Amygdala (tissue), 56 donors: ENCODE measurements at regions not wholly inside any gene's neighbourhood (a gene's known extent, or its start where the extent isn't known, plus 50 kb on each side); places are given as distances from the start of the nearest gene placed in this dataset.
"Not testable (repeated sequence)": the region's sequence is repeated elsewhere in the genome, so short reads cannot be mapped to it uniquely, and the experiment has no call there.

ENCODE experiments used
- DNase-seq, 56 donors: peaks; one replicate each; lab custom pipeline; 2025; lab: John Stamatoyannopoulos, UW

DNA sequence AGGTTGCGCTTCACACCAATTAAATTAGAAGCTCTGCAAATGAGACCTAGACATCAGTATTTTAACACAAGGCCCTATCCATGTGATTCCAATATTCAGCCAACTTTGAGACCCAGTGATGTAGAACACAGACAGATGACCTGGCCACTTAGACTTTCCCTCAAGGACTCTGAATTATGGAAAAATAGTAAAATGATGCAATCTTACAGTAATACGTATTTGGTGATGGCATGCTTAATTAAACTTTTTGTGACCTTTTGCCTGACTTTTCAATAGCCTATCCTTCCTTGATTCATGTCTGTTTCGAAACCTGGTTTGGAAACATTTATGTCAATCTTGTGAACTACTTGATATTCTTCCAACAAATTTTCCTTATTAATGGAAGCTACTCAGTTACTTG is 521.2 kb downstream of the KCNA4 start:
- no peak for DNase-seq

DNA sequence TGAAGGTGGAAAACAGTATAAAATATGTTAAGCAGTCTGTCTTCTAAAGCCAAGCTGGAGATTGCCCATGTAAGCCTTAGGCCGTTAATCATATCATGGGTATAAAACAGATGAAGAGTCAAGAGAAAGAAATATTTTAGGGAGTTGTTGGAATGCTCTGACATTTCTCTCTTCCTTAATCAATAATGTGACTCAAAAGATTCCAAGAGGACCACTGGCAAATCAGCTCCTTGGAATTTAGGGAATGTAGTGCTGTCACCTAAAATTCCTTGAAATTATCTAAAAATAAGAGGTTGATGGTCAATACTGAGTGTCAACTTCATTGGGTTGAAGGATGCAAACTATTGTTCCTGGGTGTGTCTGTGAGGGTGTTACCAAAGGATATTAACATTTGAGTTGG is 525.9 kb downstream of the KCNA4 start:
- no peak for DNase-seq

DNA sequence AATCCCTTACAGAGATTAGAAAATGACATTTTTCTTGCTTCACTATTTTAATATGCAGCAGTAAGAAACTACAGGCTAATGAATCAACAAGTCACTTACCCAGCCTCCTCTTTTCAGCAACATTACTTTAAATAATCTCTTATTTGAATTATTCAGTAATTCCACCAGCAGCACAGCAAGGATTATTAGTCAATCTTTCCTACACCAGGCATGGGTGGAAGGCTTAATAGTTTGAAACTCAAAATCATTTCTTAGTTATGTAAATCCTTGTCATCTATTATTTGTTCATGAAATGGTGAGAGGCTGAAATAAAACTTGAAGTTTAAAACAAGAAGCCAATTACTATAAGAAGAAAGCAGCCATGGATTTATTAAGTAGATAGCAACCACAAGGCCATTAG is 530.5 kb downstream of the KCNA4 start:
- no peak for DNase-seq

DNA sequence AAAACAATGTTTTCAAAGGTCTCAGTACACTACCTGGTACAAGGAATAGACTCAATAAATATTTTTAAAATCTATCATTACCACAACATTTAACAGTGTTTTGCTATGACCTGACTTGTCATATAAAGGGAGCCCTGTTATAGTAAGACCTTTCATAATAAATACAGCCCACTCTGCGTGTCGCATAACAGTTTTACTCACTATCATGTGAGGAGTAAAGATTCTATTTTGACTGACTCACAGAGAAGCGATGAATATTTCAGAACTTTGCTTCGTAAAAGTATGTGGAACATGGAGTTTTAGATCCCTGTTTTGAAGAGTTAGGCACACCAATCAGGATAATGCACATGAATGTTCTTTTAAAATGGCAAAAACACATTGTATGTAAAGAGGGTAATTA is 531.2 kb downstream of the KCNA4 start:
- no peak for DNase-seq

DNA sequence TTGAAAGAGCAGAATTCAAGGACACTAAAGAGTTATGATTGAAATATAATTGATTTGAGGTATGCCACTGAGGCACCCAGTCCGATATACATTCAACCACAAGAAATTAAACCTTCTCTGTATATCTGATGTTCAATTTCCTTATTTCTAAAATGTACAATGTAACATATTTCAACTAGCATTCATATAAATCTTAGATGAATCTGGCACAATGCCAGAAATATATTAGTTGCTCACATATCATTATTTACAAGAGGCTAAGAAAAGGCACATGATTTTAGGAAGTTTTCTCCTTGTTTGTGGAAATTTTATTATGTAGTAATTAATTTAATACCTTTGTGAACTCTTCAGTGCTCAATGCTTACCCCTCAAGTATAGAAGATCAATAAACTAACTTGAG is 532.3 kb downstream of the KCNA4 start:
- DNase-seq = no peak

DNA sequence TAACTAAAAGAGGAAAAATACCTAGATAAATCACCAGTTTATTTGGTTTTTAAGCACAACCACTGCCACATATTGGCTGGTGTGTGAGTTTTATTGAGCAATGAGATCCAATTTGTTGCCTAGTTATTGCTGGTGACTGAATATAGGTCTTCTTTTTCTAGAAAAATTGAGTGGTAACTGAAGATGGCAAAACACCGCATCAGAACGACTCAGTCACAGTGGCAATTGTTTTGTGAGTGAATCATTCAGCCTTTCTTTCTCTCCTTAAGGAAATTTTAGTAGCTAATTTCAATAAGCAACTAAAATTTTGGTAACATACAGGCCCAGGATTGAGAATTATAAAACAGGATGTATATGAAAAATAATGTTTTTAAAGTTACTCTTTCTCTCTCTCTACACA is 533.0 kb downstream of the KCNA4 start:
- DNase-seq = no peak

DNA sequence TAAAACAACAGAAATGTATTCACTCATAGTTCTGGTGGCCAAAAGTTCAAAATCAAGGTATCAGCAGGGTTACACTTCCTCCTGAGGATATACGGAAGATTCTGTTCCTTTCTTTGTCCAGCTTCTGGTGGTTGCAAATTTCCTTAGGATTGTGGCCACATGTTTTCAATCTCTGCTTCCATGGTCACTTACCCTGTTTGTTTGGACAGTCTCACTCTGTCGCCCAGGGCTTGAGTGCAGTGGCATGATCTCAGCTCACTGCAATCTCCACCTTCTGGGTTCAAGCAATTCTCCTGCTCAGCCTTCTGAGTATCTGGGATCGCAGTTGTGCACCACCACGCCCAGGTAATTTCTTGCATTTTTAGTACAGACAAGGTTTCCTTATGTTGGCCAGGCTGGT is 534.3 kb downstream of the KCNA4 start:
- DNase-seq = no peak

DNA sequence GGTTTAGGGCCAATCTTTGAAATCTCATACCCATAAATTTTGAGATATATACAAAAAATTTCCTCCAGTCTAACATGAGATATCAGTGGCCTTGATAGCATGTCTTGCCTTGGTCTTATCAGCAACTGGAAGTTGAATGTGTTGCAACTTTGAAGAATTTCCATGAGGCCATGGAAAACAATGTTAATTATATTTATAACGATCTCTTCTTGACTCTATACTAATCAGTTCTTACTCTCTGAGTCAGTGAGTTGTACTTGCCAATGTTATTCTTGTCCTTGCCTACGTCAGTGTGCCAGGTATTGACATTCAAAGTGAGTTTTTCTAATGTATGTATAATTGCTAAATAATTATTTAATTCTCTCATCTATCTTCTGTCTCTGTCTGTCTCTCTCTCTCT is 535.1 kb downstream of the KCNA4 start:
- DNase-seq = no peak

DNA sequence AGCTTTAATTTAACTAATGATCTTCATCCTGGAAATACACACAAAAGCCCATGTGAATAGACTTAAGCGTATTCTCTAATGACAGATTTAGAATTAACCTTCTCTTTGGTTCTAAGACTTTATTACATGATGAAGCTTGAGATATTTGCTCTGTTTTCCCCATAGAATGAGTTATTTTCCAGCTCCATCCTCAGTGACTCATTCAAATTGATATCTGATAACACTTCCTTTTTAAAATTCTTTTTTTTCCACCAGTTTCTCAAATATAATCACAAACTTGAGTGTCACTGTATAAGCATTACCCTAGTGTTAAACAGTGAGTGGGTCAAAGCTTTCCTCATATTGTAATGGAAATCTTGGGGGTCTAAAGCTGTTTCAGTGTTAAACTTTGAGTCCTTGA is 535.8 kb downstream of the KCNA4 start:
- DNase-seq = no peak

DNA sequence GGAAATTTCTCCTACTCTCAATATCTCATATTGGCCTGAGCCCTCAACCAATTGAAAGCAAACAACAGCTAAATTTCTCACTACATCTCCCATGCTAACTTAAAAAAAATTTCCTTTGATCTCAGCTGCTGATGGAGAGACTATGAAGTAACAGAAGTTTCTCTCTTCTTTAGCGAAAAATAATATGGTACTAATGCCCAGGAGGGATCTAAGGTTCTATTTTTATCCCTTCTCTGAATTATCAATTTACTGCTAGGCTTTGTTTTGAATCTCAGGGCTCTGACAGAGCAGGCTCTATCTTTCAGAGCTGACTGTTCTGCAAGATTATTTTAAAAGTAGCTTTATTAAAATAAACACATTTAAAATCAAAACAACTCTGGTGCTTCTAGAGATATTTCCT is 558.6 kb downstream of the KCNA4 start:
- no peak for DNase-seq

DNA sequence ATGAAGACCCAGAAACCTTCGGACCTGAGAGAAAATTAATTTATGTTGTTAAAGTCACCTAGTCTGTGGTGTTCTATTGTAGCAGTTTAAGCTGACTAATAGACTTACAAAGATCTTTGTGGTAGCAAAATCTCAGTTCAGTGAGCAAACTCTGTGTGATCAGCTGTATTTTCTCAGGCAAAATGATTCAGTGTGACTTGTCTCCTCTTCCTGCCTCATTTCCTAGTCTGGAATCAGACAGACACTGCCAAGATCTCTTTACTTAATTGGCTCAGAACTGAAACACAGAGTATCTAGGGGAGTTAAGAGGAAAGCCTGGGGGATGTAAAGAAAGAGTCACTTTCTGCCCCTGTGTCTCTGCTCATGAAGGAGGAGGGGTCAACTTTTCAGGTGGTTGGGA is 564.7 kb downstream of the KCNA4 start:
- DNase-seq = no peak

DNA sequence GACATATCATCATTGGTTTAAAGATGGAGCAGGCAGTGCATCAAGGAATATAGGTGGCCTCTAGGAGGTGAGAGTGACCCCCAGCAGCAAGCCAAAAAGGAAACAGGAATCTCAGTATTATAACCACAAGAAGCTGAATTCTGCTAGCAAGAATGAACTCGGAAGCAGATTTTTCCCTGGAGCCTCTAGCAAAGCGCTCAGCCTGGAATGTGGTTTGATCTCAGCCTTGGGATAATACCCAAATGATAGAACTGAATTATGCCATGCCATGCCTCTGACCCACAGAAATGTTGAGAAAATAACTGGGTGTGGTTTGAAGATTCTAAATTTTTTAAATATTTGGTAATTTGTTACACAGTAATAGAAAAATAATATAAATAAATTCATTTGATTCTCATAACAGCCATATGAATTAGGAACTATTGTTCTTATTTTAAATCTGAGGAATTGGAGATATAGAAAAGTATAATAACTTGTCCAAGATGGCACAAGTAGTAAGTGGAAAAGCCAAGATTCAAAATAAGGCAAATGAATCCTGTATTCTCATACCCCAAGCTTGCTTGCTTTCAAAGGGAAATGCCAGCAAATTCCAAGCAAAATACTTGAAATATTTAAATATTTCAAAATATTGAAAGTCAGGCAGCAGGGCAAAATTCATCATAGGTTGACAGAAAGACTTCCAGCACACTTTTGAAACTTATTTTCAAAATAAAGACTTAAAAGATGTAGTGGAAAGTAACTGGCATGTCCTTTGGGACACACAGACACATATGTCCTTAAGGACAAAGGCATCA is 567.4 kb downstream of the KCNA4 start:
- DNase-seq = no peak

DNA sequence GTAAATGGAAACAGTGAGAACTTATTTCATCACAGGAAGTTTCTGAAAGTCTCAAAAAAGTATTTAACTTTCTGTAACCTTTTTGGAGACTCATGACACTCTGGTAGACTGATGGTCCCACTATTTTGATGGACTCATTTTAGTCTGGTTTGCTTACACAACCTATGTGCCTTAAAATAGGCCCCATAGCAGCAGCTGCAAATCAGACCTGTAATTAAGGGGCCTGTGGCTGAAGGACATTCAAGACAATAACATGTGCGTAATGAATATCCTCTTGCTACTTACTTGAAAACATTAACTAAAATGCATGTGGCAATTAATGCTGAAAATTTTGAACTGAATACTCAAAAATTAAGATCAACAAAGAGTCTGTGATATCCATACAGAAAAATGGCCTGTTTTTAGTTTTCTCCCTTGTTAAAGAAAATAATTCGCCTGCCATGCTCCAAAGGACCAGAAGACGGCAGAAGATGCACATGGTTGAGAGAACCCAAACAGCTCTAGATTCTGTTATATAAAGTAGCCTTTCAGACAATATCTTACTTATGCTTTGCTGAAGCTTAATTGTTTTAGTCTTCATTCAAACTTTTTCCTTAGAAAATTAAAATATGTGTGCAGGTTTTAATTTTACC is 568.5 kb downstream of the KCNA4 start:
- DNase-seq = peak in 11 of 56 donors; percentile 0 to 41 (median 6)

DNA sequence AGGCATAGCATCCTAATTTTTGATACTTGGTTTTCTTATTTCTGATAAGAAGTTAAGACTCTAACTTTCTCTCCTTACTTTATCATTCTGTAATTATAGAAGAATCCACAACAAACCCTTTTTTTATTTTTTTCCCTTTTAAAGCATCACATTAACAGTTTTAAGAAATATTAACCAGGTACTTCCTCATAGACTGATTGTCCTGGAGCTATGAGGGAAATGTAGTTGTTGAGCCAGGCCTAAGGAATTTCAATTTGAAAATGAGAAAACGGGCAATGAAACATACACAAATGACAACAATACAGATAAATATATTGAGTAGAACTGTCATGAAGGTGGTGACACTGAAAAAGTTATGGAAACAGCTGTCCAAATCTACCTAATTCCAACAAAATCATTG is 569.0 kb downstream of the KCNA4 start:
- no peak for DNase-seq

DNA sequence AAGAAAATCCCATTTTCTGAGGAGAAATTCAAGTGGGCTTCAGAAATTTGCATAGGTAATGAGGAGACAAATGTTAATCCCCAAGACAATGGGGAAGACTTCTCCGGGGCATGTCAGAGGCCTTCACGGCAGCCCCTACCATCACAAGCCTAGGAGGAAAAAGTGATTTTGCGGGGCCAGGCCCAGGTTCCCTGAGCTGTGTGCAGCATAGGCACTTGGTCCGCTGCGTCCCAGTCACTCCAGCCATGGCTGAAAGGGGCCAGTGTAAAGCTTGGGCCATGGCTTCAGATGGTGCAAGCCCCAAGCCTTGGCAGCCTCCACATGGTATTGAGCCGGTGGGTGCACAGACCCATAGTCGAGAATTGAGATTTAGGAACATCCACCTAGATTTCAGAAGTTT is 570.7 kb downstream of the KCNA4 start:
- no peak for DNase-seq

DNA sequence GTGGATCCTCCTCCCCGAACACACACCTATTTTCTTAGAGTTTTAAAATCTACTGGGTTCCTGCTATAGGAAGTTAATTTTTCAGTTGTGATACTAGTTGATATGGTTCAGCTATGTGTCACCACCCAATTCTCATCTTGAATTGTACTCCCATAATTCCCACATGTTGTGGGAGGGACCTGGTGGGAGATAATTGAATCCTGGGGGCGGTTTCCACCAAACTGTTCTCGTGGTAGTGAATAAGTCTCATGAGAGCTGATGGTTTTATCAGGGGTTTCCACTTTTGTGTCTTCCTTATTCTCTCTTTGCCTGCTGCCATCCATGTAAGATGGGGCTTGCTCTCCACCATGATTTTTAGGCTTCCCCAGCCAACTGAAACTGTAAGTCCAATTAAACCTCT is 571.6 kb downstream of the KCNA4 start:
- DNase-seq = not testable (repeated sequence)

DNA sequence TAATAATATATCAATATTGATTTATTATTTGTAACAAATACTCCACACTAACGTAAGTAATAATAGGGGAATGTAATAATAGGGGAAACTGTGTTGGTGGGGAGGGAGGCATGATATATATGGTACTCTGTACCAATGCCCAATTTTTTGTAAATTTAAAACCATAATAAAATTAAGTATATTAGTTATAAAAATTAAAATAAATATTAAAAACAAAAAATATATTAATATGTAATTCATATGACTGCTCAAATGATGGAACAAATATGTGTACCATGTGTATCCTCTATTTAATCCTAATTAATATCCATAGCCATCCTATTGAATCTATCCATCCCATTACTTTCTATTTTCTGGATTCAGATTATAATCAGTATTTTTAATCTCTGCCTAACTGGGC is 578.0 kb downstream of the KCNA4 start:
- DNase-seq = no peak

DNA sequence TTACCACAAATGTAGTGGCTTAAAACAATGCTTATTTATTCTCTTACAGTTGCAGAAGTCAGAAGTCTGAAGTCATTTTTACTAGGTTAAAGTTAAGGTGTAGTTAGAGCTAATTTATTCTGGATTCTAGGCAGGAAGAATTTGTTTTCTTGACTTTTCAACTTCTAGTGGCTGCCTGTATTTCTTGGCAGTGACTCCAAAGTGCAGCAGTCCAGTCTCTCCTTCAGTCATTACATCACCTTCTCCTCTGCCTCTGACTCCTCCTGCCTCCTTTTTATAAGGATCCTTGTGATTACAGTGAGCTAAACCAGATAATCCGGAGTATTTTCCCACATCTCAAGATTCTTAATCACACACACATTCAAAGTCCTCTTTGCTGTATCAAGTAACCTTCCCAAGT is 581.4 kb downstream of the KCNA4 start:
- DNase-seq = no peak

DNA sequence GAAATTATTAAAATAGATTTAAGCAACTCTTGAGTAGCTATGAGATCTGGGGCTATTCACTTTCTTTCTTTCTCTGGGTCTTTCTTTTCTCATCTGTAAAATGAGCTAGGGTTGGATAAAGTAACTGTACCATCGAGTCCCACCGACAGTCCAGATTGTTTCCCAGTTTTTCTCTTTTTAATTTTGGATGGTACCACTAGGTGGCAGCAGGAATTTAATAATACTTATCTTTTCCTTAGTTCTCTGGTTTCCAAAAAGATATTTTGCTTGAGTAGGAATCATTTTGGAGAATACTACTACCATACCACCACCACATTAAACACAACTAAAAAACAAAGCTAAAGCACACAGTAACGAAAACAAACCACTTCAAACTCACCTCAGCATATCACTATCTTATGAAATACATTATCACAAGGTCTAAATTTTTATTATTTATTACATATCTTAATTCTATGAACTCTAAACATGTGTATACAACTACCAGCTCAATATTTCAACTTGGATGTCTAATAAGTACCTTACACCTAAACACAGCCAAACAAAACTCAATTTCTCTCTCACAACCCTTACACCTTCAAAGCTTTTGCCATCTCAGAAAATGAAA is 584.0 kb downstream of the KCNA4 start:
- peak in 1 of 56 donors; percentile 17 for DNase-seq

DNA sequence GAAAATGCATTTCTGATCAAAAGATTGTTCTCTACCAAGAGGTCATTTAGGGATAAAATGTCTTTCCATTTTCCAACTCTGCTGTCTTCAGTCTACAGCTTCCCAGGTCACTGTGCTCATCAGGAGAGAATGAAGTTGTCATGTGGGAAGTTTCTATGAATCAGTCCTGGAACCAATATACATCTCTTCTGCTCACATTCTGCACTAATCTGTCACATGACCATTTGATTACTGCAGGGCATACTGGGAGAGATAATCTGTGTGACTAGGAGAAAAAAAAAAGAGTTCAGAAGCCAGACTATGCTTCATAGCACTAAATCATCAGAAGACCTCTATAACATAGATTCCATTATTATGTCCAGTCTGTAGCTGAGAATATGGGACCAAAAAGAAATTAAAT is 611.5 kb downstream of the KCNA4 start:
- DNase-seq = no peak

DNA sequence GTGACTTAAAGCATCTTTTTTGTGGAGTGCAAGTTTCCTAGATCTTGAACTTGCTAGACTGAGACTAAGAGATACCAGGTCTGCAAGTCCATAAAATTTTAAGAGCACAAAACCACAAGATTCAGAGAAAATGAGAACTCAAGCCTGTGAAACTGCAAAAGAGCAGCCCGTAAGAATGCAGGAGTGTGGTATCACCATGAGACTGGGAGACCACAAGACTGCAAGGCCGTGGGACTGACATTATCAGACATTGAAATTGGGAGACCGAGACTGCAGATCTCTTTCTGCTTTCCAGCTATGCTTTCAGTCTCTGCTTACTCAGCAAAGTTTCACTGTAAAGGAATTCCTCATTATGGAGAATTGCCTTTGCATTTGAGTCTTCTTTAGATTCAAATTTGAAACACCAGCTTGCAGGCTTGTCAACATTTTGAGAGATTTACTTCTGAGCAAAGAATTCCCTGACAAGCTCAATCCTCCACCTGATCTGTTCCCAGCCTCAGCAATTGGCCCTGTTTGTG is 621.2 kb downstream of the KCNA4 start:
- DNase-seq = no peak

DNA sequence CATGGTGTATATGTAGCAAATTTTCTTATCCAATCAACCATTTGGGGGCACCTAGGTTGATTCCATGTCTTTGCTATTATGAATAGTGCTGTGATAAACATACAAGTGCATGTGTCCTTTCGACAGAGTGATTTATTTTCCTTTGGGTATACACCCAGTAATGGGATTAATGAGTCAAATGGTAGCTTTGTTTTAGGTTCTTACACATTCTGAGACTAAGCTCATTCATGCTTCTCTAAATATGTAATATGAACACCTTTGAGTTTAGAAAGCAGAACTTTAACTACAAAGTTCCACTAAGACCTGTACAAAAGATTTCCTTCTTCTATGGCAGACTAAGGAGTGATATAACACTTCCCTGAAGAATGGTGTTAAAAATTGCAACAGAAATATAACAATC is 627.0 kb downstream of the KCNA4 start:
- DNase-seq = no peak
